Heart left ventricle (tissue), 13 donors: ENCODE measurements at regions not wholly inside any gene's neighbourhood (a gene's known extent, or its start where the extent isn't known, plus 50 kb on each side); places are given as distances from the start of the nearest gene placed in this dataset.

Source experiments
- CTCF ChIP-seq, 12 donors: fragments of 200-600 bp; sonication (generic) in 4 of 12; IDR thresholded peaks; one replicate each; pipeline versions ENCODE4 v1.5.0 to v1.8.0; 2018 to 2022; ENCODE audit warnings: antibody characterized with exemption in 12 of 12, mild to moderate bottlenecking in 5 of 12
- POLR2A ChIP-seq, 2 donors: fragments of 450-650 bp; IDR thresholded peaks; one replicate each; pipeline ENCODE4 v1.6.1; 2017; ENCODE audit warnings: antibody characterized with exemption in 2 of 2, mild to moderate bottlenecking in 2 of 2, moderate library complexity in 2 of 2
- donor health status: ischemic (EF 13 %, LVEDD 7.1; RV severe dilation, severe dysfunction).
- donor health status: DM: no; HTN: yes; CAD: no.
- donor health status: DM: no; HTN: no; CAD: no.
- donor health status: ischemic (EF 25% LVEDD 6.9; RV normal size, moderate dysfunction).
- donor health status: ischemic (EF 25% LVEDD 5.7; RV mildly dilated, moderate dysfunction).
- donor health status: ischemic (EF 35%, LVEDD 5.7; RV mildly dilated, moderate dysfunction).
- donor health status: nonischemic (EF 11% LVEDD 7.7; RV severe dilation, severe dysfunction).
- donor health status: DM: yes; HTN: yes; CAD: no.
- donor health status: PGD.
- donor health status: ischemic (EF 29% LVEDD 5.4; RV normal size, mild dysfunction).
- donor health status: nonischemic (EF 23%, LVEDD 6.1; RV moderate dilation, normal function).

GRCh38 chr12:74619884-74620283 lies 82.2 kb downstream of the ATXN7L3B start:
- TF ChIP-seq CTCF (IDR thresholded peaks at IDR 0.05), result no peak
- no peak for TF ChIP-seq POLR2A (IDR thresholded peaks at IDR 0.05)
